NCI-H345 treated with DMSO at 0.1 percent for 48 hours (cell line): ENCODE measurements at regions not wholly inside any gene's neighbourhood (a gene's known extent, or its start where the extent isn't known, plus 50 kb on each side); places are given as distances from the start of the nearest gene placed in this dataset.
A peak's percentile ranks its signal among the peaks of the same experiment; 100 is the strongest.
"Not testable (repeated sequence)": the region's sequence is repeated elsewhere in the genome, so short reads cannot be mapped to it uniquely, and the experiment has no call there.

Experiments used
- DNase-seq: peaks from one replicate; lab custom pipeline; 2025; ENCODE audit not compliant: unreplicated experiment; lab: John Stamatoyannopoulos, UW

DNA sequence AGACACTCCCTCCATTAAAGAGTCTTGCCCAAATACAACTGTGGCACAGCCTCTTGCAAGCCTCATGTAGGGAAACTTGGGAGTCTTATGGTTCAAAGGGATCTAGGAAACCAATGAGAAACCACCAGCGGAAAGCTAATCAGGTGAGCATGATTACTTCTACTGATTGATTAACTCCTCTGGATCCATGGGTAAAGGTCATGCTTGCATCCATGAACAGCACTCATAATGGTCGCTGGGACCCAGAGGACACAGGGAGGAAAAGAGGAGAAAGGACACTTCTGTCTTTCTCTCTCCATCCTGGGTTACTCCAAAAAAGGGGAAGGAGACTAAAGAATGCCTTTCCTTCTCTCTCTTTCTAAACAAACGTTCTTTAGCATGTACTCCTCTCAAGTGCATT, 1397.2 kb downstream of the LRFN5 start:
- no peak for DNase-seq

DNA sequence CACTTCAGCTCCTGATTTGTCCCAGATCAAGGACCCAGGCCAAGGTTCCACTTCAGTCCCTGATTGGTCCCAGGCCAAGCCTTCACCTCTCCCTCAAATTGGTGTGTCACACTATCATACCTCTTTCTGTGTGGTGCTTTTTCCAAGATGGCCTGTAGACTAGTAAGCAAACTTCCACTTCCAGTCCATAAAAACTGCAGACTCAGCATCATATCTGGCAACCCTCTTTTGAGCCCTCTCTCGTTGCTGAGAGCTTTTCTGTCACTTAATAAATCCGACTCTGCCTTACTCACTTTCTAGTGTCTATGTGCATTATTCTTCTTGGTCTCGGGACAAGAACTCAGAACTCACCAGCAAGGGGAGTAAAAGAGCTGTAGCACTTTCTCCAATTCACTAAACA, 1395.1 kb downstream of the LRFN5 start:
- no peak for DNase-seq

DNA sequence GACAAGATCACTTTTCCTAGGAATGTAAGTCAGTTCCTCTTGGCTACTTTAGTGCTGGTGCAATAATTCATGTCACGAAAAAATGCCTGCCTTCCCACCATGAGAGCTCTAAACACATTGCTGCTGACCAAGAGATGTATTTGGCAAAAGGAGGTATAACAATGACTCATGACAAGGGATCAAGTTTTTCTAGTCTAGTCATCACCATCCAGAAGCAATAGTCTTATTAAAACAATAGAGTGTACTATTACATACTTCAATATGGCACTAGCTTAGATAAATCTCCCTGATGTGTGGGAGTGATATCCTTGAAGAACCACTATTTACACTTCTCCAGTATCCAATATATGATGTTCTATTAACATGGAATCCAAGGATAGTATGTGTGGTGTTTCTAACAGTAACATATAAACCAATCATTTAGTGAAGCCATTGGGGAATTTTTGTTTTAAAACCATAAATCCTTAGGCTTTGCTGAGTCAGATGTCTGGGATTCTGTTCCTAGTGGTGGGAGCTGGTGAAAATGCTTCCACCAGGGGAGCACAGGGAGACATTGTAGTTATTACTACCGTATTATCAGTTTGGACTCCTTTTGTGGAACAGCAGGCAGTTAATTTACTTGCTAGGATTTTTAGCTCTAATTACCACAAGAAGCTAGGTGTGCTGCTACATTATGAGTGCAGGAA, 1387.5 kb downstream of the LRFN5 start:
- no peak for DNase-seq

DNA sequence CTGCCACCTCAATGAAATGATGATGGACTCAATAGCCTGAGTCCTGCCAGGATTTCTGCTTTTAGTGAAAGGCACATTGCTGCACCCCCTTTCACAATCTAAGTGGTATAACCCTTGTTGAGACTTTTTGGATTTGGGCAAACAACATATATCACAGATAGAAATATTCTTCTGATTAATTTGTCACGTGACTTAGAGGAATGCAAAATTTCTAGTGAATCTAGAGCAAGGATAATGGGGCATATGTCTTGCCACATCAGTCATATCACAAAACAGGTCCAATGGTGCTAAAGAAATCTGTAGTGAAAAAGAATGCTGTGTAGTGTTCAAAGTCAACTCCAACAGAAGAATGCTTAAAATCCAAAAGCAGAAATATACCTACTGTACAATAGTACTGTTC, 1386.3 kb downstream of the LRFN5 start:
- no peak for DNase-seq

DNA sequence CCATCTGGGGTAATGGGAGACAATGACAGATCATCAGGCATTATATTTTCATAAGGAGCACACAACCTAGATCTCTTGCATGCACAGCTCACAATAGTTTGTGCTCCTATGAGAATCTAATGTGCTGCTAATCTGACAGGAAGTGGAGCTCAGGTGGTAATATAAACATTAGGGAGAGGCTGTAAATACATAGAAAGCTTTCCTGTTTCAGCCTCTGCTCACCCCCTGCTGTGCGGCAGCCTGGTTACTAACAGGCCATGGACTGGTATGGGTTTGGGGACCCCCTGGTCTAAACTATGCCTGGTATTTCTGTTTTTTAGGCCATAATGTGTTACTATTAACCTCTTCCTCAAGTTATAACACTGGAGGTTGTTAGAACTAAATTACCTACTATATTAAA, 1373.7 kb downstream of the LRFN5 start:
- no peak for DNase-seq

DNA sequence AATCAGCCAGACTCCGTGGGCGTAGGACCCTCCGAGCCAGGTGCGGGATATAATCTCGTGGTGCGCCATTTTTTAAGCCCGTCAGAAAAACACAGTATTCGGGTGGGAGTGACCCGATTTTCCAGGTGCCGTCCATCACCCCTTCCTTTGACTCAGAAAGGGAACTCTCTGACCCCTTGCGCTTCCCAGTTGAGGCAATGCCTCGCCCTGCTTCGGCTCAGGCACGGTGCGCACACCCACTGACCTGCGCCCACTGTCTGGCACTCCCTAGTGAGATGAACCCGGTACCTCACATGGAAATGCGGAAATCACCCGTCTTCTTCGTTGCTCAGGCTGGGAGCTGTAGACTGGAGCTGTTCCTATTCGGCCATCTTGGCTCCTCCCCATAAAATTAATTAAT, 1366.5 kb downstream of the LRFN5 start:
- not testable (repeated sequence) for DNase-seq

DNA sequence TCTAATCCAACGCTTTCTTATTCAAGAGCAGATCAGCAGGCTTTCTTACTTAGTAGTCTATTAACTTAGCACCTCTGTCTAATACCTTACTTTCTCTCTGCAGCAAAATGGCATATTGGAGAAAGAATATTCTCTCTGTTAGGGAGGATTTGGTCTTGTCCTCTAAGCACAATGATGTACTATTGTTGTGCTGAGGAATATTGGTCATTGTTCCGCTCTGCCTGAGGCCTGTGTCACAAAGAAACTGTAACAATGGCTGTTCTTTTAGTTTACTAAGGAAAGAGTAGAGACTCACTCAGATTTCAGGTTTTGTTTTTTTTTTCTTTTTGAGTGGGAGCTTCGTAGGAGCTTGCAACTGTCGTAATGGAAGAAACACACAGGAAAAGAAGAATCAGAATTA, 1358.8 kb downstream of the LRFN5 start:
- DNase-seq: no peak

DNA sequence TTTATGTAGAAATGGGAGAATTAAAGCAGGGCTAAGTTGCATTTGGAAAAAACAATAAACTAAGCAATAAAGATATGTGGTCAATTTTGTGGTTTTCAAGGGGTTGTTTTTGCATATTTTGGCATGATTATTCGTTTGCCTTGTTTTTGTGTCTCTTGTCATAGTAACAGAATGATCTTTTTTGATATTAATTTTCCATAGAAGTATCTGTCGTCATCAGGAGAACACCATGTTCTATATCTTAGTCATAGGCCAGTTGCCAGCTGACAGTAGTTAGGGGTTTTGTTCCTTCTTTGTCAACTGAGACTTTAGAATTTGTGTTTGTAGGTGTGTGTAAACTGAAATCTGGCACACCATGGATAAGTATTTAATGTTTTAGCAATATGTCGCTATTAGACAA, 1354.8 kb downstream of the LRFN5 start:
- DNase-seq: no peak

DNA sequence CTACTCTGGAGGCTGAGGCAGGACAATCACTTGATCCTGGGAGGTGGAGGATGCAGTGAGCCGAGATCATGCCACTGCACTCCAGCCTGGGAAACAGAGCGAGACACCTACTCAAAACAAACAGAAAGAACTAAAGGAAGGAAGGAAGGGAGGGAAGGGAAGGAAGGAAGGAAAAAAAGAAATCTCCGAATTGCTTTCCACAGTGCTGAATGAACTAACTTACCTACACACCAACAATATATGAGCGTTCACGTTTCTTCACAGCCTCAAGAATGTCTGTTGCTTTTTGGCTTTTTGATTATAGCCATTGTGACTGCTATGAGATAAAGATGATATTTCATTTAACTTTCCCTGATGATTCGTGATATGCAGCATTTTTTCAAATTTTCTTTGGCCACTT, 1343.7 kb downstream of the LRFN5 start:
- no peak for DNase-seq

DNA sequence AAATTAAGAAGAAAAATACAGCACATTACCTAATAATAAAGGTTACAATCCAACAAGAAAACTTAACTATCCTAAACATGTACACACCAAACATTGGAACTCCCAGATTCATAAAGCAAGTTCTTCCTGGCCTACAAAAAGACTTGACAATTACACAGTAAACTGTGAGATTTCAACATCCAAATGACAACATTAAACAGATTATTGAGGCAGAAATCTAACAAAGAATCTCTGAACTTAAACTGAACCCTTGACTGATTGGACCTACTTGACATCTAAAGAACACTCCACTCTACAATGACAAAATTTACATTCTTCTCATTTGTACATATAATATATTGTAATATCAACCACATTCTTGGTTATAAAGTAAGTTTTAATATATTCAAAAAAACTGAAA, 1341.3 kb downstream of the LRFN5 start:
- DNase-seq: no peak

DNA sequence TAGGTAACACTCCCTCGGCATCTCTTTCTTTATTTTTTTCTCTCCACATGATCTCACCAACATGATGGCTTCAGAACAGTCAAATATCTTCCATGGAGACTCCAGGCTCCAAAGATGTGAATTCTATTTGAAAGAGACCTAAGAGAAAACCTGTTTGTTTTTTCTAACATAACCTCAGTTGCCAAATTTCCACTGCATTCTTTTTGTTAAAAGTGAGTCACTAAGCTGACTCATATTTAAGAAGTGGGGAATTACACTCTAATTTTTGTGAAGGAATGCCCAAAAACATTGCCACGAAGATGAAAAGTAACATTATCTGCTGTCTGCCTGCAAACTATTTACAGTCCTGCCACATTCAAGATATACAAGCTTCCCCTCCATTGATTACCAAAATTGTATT, 1337.6 kb downstream of the LRFN5 start:
- no peak for DNase-seq

DNA sequence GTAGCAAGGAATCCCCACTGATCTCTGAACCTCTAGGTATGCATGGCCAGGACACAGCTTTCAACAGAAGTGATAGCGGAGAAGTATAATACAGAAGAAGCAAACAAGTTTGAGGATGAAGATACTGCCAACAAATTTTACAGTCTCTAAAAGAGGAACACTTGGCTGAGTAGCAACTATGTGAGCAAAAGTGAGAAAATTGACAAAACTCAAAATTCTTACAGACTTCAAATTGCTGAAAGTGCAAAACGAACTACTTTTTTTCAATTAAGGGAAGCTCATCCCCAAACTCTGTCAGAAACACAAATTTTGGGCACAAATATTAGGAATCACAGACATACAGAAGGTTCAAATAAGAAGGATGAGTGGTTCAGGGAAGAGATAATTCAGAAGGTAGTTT, 1324.6 kb downstream of the LRFN5 start:
- DNase-seq: no peak

DNA sequence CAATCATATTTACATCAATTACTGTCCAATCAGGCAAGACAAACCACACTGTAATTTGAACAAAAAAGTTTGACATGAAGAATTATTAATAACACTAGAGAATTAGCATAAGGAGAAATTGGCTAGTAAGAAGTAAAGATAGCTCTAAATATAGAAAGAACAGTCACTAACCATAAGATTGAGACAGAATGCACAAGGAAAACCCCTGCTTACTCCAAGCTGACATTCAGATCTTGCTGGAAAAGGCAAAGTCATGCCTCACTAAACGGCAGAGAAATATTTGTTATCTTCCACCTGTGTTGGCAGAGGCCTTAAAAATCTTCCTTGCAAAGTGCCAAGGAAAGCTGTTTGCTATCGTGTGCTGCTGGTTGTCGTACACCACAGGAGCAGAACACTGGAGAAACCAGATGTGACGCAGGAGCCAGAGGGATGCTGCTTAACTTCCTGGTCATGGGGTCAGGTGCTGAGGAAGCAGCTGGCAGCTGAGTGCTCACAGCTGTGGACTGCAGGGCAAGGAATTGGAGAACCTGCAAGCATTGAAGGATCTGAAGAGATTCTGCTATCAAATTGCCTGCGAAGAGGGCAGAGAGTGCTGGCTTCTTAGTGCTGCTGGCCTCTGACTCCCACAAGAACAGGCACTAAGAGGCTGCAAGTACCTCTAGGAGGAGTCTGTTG, 1323.3 kb downstream of the LRFN5 start:
- DNase-seq: no peak

DNA sequence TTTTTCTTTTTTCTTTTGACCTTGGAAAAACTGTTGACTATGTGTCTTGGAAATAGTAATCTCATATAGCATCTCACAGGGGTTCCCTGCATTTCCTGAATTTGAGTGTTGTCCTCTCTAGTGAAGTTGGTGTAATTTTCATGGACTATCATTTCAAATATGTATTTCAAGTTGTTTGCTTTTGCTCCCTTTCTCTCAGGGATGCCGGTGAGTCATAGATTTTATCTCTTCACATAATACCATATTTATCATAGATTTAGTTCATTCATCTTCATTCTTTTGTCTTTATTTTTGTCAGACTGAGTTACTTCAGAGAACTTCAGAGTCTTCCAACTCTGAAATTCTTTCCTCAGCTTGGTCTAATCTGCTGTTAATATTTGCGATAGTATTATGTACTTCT, 1320.6 kb downstream of the LRFN5 start:
- no peak for DNase-seq

DNA sequence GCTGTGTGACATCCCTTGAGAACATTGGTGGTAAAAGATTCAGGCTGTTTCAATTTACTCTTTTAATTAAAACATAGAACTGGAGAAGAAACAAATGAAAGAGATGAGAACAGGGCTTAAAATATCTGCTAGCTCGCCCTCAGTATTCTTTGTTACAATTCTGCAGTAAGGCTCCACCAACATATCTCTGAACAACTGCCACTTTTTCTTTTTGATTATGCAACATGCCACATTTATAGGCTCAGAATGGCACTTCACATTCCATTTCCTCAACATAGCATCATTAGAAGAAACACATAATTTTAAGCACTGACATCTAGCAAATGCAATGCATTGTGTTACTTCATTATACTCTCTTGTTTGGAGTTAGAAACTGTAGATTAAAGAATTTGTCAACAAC, 1315.2 kb downstream of the LRFN5 start:
- no peak for DNase-seq

DNA sequence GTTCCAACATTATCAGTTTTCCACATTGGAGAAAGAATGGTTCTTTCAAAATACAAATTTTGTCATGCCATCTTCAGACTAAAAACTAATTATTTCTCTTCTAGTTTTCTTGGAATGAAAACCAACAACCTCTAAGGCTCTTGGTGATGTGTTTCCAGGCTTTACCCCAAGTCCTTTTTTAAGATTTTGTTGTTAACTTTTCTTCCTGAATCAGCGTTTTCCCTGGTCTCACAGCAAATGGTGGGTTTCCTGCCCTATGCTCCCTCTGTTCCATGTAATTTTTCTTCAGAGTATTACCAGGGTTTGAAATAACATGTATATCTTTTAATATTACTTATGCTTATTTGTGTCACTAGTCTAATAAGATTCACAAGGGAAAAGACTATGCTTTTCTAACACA, 1311.9 kb downstream of the LRFN5 start:
- DNase-seq: no peak

DNA sequence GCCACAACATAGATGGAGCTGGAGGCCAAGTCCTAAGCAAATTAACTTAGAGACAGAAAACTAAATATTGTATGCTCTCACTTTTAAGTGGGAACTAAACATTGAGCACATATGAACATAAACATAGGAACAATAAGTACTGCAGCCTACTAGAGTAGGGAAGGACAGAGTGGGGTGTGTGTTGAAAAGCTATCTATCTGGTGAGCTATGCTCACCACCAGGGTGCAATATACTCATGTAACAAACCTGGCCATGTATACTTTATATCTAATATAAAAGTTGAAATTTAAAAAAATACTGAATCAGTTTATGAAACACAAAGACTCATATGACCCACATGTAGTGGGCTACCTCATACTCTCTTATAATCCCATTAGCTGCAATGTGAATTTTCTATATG, 1305.0 kb downstream of the LRFN5 start:
- no peak for DNase-seq

DNA sequence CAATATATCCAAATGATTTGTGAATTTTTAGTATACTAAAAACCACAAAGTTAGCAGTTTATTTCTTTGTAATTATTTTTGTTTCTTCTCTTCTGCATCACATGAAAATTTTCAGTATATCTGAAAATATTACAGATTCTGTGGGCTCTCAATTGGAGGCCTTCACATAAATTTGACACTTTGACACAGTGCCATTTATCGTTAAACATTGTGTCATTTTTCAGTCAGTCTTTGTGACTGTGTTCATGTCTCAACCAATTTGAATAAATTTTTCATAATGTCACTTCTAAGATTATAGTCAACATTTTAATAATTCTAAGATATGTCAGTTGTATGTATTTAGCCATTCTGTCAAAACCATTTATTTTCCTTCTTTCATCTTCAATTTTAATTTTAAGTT, 1303.0 kb downstream of the LRFN5 start:
- DNase-seq: no peak

DNA sequence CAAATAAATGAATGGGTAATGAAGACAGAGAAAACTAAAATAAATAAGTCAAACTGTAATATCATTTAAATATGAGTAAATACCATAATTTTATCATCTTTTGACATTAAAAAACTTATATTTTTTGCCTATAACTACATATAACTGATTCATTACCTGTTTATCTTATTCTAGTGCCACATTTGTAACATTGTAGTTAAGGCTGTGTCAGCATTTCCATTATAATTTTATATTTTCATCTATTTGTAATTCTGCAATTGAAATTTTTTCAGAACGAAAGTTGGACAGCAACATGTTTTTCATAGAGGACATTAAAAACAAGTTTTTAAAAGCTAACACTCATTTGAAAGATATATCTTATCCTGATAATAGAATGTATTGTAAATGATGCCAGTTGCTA, 1286.5 kb downstream of the LRFN5 start:
- DNase-seq: no peak

DNA sequence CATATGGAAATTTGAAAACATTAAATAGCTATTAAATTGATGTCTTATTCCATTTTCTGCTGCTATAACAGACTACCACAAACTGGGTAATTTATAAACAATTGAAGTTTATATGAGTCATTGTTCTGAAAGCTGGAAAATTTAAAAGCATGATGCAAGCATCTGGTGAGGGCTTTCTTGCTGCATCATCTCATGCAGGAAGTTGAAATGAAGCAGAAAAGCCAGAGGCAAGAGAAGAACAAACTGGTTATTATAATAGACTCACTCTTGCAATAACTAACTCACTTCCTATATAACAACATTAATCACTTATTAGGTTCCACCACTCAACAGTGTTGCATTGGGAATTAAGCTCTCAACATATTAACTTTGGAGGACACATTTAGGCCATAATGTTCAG, 1277.4 kb downstream of the LRFN5 start:
- DNase-seq: no peak

DNA sequence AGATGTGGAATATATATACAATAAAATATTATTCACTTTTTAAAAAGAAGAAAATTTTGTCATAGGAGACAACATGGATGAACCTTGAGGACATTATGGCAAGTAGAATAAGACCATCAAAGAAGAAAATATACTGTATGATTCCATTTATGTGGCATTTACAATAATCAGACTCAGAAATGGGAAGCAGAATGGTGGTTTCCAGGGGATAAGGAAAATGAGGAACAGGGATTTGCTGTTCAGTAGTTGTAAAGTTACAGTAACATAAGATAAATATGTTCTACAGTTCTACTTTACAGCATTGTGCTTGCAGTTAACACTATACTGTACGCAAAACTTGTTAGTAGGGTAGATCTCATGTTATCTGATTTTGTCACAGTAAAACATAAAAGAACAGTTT, 1271.0 kb downstream of the LRFN5 start:
- no peak for DNase-seq

DNA sequence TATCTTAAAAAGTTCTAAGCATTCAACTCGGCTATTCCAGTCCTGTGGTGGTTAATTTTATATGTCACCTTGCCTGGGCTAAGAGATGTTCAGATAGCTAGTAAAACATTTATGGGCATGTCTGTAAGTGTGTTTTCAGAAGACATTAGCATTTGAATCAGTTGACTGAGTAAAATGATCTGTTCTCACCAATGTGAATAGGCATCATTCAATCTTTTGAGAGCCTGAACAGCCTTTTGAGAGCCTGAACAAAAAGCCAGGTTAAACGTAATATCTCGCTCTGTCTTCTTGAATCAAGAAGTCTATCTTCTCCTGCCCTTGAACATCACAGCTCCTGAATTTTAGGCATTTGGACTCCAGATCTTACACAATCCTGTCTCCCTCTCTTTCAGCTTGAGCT, 1266.1 kb downstream of the LRFN5 start:
- DNase-seq: peak; percentile 16

DNA sequence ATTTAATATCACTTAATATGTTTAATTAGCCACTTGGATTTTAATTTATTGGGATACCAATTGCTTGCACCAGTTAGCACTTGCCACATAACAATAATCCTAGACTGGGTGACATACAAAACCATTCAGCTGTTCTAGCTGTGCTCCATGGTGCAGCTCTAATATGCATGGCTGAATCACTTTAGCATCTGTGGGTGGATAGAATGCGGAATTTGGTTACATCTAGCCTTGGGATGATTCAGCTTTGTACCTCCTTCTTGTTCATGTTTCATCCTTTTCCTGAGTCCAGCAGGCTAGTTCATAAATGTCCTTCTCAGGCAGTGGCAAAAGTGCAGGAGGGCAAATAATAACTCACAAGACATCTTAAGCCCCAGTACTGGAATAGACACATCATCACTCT, 1263.0 kb downstream of the LRFN5 start:
- DNase-seq: no peak
